Retinal pigment epithelial cell (primary cell): ENCODE measurements at regions not wholly inside any gene's neighbourhood (a gene's known extent, or its start where the extent isn't known, plus 50 kb on each side); places are given as distances from the start of the nearest gene placed in this dataset.

Source experiments
- DNase-seq: peaks from one replicate; pipeline ENCODE4 v3.0.0-alpha.2; 2010; ENCODE audit warnings: low read depth
- H3K4me3 ChIP-seq: 2 replicates; pipeline ENCODE4 v1.5.1; 2011; ENCODE audit warnings: mild to moderate bottlenecking, low read length, control low read depth, moderate library complexity
- TF ChIP-seq, protein P1 (sequence below): conservative IDR thresholded peaks from 2 replicates; pipeline ENCODE4 v1.5.1; 2011; ENCODE audit warnings: low read depth, low read length, control low read depth, inconsistent platforms

- no peak overlapping the region for H3K4me3 ChIP-seq
- DNase-seq: no peak
- TF ChIP-seq, protein P1, sequence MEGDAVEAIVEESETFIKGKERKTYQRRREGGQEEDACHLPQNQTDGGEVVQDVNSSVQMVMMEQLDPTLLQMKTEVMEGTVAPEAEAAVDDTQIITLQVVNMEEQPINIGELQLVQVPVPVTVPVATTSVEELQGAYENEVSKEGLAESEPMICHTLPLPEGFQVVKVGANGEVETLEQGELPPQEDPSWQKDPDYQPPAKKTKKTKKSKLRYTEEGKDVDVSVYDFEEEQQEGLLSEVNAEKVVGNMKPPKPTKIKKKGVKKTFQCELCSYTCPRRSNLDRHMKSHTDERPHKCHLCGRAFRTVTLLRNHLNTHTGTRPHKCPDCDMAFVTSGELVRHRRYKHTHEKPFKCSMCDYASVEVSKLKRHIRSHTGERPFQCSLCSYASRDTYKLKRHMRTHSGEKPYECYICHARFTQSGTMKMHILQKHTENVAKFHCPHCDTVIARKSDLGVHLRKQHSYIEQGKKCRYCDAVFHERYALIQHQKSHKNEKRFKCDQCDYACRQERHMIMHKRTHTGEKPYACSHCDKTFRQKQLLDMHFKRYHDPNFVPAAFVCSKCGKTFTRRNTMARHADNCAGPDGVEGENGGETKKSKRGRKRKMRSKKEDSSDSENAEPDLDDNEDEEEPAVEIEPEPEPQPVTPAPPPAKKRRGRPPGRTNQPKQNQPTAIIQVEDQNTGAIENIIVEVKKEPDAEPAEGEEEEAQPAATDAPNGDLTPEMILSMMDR: no peak
Measured at GRCh38 chr2:237161189-237161588, 75.5 kb downstream of the COPS8 start.

DNA sequence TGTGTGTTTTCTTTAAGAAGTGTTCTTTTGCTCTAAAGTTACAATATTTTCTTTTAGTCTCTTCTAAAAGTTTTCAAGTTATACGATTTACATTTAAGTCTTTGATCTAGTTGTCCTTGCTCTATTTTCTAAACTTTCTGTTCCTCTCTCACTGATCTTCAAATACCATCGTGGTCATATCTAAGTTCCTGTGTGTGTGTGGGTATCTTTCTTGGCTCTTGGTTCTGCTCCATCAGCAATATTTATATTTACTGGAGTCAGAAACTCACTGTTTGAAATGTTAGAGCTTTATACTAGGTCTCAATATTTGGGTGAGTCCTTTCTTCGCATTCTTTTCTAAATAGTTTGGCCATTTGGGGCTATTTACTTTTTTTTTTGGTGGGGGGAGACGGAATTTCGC, 77.3 kb downstream of the COPS8 start:
- no peak overlapping the region for H3K4me3 ChIP-seq
- TF ChIP-seq, protein P1: no peak
- DNase-seq: no peak

DNA sequence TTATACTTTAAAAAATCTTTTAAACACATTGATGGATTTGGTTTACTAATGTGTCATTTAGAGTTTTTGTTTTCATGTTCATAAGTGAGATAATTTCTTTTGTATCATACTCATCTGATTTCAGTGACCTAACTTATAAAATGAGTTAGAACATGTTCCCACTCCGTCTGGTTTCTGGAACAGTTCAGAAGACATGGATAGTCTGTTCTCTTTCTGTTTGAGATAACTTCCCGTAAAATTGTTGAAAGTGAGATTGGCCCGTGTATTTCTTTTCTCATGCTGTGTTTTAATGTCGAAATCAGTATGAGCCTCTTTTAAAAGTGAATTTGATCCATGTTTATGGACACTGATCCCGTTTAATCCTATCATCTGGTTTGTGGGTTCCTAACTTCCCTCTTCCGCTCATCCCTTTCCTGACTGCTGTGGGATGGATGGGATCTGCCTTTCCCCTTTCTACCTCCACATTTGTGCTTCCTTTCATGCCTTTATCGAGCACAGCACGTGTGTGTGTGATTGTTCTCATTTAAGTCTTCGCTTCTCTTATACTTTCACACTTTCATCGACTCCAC, 78.9 kb downstream of the COPS8 start:
- no peak for DNase-seq
- no peak overlapping the region for H3K4me3 ChIP-seq
- TF ChIP-seq, protein P1: no peak

- peak; percentile 46 for DNase-seq
- TF ChIP-seq, protein P1: peak; percentile 89
- no peak overlapping the region for H3K4me3 ChIP-seq
Measured at GRCh38 chr2:237165405-237166276, 80.0 kb downstream of the COPS8 start.

DNA sequence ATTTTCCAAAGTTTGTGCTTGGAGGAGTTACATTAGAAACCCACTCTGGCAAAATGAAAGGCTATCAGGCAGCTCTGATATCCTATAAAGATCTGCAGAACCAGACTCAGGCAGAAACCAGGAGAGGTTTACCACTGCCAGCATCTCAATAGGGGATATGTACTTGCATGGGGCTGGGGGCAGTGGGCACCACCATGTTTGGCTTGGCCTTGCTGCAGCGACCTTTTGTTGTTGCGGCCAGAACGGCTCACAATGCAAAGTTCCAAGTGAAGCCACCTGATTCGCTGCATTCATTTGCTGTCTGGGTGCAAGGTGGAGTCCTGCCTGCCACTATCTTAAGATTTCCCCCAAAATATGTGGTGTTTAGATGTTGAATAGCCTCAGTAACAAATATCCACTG, 81.3 kb downstream of the COPS8 start:
- TF ChIP-seq, protein P1: no peak
- H3K4me3 ChIP-seq: no peak overlapping the region

GRCh38 chr2:237167934-237168333, 82.2 kb downstream of the COPS8 start:
- no peak overlapping the region for H3K4me3 ChIP-seq
- TF ChIP-seq, protein P1: no peak
- no peak for DNase-seq

More for the DNA sequence above, 81.3 kb downstream of the COPS8 start:
- no peak for DNase-seq

GRCh38 chr2:237170020-237170419, 84.3 kb downstream of the COPS8 start:
- no peak overlapping the region for H3K4me3 ChIP-seq
- TF ChIP-seq, protein P1: no peak

More at GRCh38 chr2:237170020-237170419, 84.3 kb downstream of the COPS8 start:
- no peak for DNase-seq
